IMR-90 (cell line): ENCODE measurements at regions not wholly inside any gene's neighbourhood (a gene's known extent, or its start where the extent isn't known, plus 50 kb on each side); places are given as distances from the start of the nearest gene placed in this dataset.

Experiments used
- ATAC-seq: fragments of 200-7000 bp; cut with Tn5 transposase; 2 replicates; pipeline ENCODE4 v1.9.1; 2020; ENCODE audit warnings: low read depth, mild to moderate bottlenecking, moderate library complexity
- BruUV-seq: library from RNA; stranded (reverse); fragments of 400-500 nt; replicated peaks from 2 replicates; lab custom pipeline; 2021; lab: Mats Ljungman, UMichigan
- CTCF ChIA-PET: fragments of 300-600 bp; formaldehyde crosslinking; extraction: SDS; loops from one replicate; lab custom pipeline; 2021; ENCODE audit warnings: antibody characterized with exemption; lab: Yijun Ruan, JAX
- POLR2A ChIA-PET: fragments of 300-600 bp; sonication (Branson Sonifier 250); formaldehyde crosslinking; loops from one replicate; lab custom pipeline; 2022; ENCODE audit warnings: antibody characterized with exemption; ENCODE audit not compliant: unreplicated experiment; lab: Charles Lee
- DNase-seq: peaks from one replicate; pipeline ENCODE4 v3.0.0; 2013
- H2AFZ ChIP-seq: replicated peaks from 2 replicates; pipeline ENCODE3; 2013; ENCODE audit warnings: low read length, mild to moderate bottlenecking; ENCODE audit not compliant: poor library complexity
- H2AK5ac ChIP-seq: 2 replicates; pipeline ENCODE4 v1.6.1; 2013; ENCODE audit warnings: low read depth, low read length, inconsistent platforms
- H2AK9ac ChIP-seq: replicated peaks from 2 replicates; pipeline ENCODE3; 2013; ENCODE audit warnings: mild to moderate bottlenecking, low read depth, low read length, moderate library complexity; ENCODE audit not compliant: poor library complexity
- H2BK120ac ChIP-seq: 2 replicates; pipeline ENCODE4 v1.6.1; 2013; ENCODE audit warnings: low read depth, low read length, inconsistent platforms
- H2BK15ac ChIP-seq: 3 replicates; pipeline ENCODE4 v1.6.1; 2013; ENCODE audit warnings: low read depth, low read length, inconsistent platforms
- H2BK20ac ChIP-seq: 2 replicates; pipeline ENCODE4 v1.6.1; 2013; ENCODE audit warnings: low read depth, mild to moderate bottlenecking, inconsistent platforms, low read length, moderate library complexity
- H2BK5ac ChIP-seq: 2 replicates; pipeline ENCODE4 v1.6.1; 2013; ENCODE audit warnings: mild to moderate bottlenecking, low read depth, low read length, inconsistent platforms; ENCODE audit not compliant: poor library complexity, severe bottlenecking
- H3K14ac ChIP-seq: replicated peaks from 2 replicates; pipeline ENCODE4 v1.6.1; 2013; ENCODE audit warnings: low read depth, low read length, inconsistent platforms
- H3K18ac ChIP-seq: 2 replicates; pipeline ENCODE4 v1.6.1; 2013; ENCODE audit warnings: low read depth, low read length, control low read depth
- H3K23ac ChIP-seq: 2 replicates; pipeline ENCODE4 v1.6.1; 2013; ENCODE audit warnings: low read depth, low read length, inconsistent platforms
- H3K27ac ChIP-seq: 2 replicates; pipeline ENCODE4 v1.5.1; 2013; ENCODE audit warnings: mild to moderate bottlenecking, control low read depth, low read length; ENCODE audit not compliant: insufficient read depth
- H3K27me3 ChIP-seq: 2 replicates; pipeline ENCODE4 v1.6.1; 2013; ENCODE audit warnings: low read length; ENCODE audit not compliant: control insufficient read depth, insufficient read depth
- H3K36me3 ChIP-seq: 2 replicates; pipeline ENCODE4 v1.6.1; 2013; ENCODE audit warnings: low read length, mixed read lengths; ENCODE audit not compliant: control insufficient read depth, insufficient read depth
- H3K4ac ChIP-seq: 2 replicates; pipeline ENCODE4 v1.6.1; 2013; ENCODE audit warnings: low read depth, low read length, inconsistent platforms
- H3K4me1 ChIP-seq: 2 replicates; pipeline ENCODE4 v1.6.1; 2013; ENCODE audit warnings: low read length, mixed read lengths; ENCODE audit not compliant: control insufficient read depth, insufficient read depth
- H3K4me2 ChIP-seq: 2 replicates; pipeline ENCODE4 v1.6.1; 2013; ENCODE audit warnings: low read depth, mild to moderate bottlenecking, control low read depth, low read length, moderate library complexity
- H3K4me3 ChIP-seq: 2 replicates; pipeline ENCODE4 v1.5.1; 2013; ENCODE audit warnings: low read depth, mild to moderate bottlenecking, control low read depth, low read length, moderate library complexity; ENCODE audit not compliant: insufficient read depth
- H3K56ac ChIP-seq: 2 replicates; pipeline ENCODE4 v1.6.1; 2013; ENCODE audit warnings: low read length, inconsistent platforms; ENCODE audit not compliant: insufficient read depth; ENCODE audit errors: extremely low read depth
- H3K79me1 ChIP-seq, 2 experiments: 2 replicates each; pipeline ENCODE4 v1.6.1; 2013; ENCODE audit warnings: low read length in 2 of 2, inconsistent platforms in 1 of 2, low read depth in 1 of 2
- H3K9ac ChIP-seq: 2 replicates; pipeline ENCODE4 v1.6.1; 2013; ENCODE audit warnings: low read depth, low read length, control low read depth
- H3K9me1 ChIP-seq: 2 replicates; pipeline ENCODE4 v1.6.1; 2013; ENCODE audit warnings: low read length, inconsistent platforms; ENCODE audit not compliant: insufficient read depth
- H3K9me3 ChIP-seq: 2 replicates; pipeline ENCODE4 v1.6.1; 2013; ENCODE audit warnings: low read length; ENCODE audit not compliant: control insufficient read depth, insufficient read depth
- H4K20me1 ChIP-seq: 2 replicates; pipeline ENCODE4 v1.6.1; 2013; ENCODE audit warnings: low read length, inconsistent platforms; ENCODE audit not compliant: insufficient read depth
- H4K5ac ChIP-seq: 2 replicates; pipeline ENCODE4 v1.6.1; 2013; ENCODE audit warnings: mild to moderate bottlenecking, low read depth, low read length, control low read depth
- H4K8ac ChIP-seq, 2 experiments: 2 replicates each; pipeline ENCODE4 v1.6.1; 2013; ENCODE audit warnings: low read depth in 2 of 2, low read length in 2 of 2, control low read depth in 1 of 2, inconsistent platforms in 1 of 2
- H4K91ac ChIP-seq: 2 replicates; pipeline ENCODE4 v1.6.1; 2013; ENCODE audit warnings: low read depth, low read length, inconsistent platforms; ENCODE audit not compliant: insufficient read depth
- CEBPB ChIP-seq: IDR thresholded peaks from 2 replicates; pipeline ENCODE4 v1.6.1; 2012; ENCODE audit warnings: low read depth, low read length, improper control_type of control experiment
- MAZ ChIP-seq: IDR thresholded peaks from 2 replicates; pipeline ENCODE4 v1.6.1; 2012; ENCODE audit warnings: low read depth, mild to moderate bottlenecking, low read length, improper control_type of control experiment, moderate library complexity, borderline replicate concordance
- NFE2L2 ChIP-seq: fragments of 150-350 bp; IDR thresholded peaks from 2 replicates; pipeline ENCODE4 v1.6.1; 2016; ENCODE audit warnings: low read depth, mild to moderate bottlenecking, low read length
- RAD21 ChIP-seq: IDR thresholded peaks from 2 replicates; pipeline ENCODE4 v1.6.1; 2012; ENCODE audit warnings: low read length, improper control_type of control experiment
- WGBS, 2 experiments: methylation state at CpG; one replicate each; pipeline versions ENCODE4 v1.1.5 to v1.1.7; 2013; ENCODE audit warnings: missing lambda C conversion rate in 2 of 2; ENCODE audit not compliant: insufficient read length in 1 of 2; ENCODE audit errors: extremely low coverage in 2 of 2; 5-methylcytosine and 5-hydroxymethylcytosine counted together
- dilution Hi-C: fragments of 300-500 bp; cut with HindIII; formaldehyde crosslinking; loops from one replicate; pipeline ENCODE4 v1.14.3; 2018; ENCODE audit warnings: low sequenced_read_pairs; ENCODE audit not compliant: unreplicated experiment
- in situ Hi-C: fragments of 300-500 bp; cut with MboI; formaldehyde crosslinking; loops from 3 replicates; pipeline ENCODE4 v1.14.3; 2019; ENCODE audit warnings: low sequenced_read_pairs, inconsistent platforms, mixed read lengths
- intact Hi-C: fragments of 100-400 bp; cut with micrococcal nuclease; formaldehyde crosslinking; loops from 2 replicates; pipeline ENCODE4 v1.10.0; 2022

DNA sequence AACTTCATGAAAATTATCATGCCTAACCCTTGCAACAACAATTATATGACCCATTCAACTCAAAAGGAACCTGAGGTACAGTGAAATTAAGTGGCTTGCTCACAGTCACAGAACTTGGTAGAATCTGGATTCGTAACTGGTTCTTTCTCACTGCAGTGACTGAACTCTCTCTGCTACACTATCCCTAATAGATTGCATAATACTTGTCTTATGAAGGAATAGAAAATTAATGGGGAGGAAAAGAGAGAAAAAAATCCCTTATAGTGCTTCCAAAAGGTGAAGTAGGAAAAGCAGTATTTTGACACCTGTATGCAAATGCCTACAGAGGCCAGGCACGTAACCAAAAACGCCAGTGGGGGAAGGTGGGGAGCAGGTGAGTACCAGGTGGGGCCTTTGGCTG lies 186.6 kb downstream of the LY86 start:
- intact Hi-C loops (no loop called here), in situ Hi-C loops (no loop called here), dilution Hi-C loops (no loop called here)
- Histone ChIP-seq H2BK15ac (no peak overlapping the region), H3K79me1 (no peaks in the 10 kb centered on the region), H2BK120ac (no peak overlapping the region), H4K20me1 (no peaks in the 10 kb centered on the region), H3K23ac (no peak overlapping the region), H3K4me2 (no peak overlapping the region), H3K56ac (no peak overlapping the region), H3K4me1 (no peaks in the 10 kb centered on the region), H3K9ac (no peak overlapping the region), H3K27ac (no peak overlapping the region), H2BK5ac (no peak overlapping the region), H3K4me3 (no peak overlapping the region), H2BK20ac (no peak overlapping the region), H4K91ac (no peak overlapping the region), H2AK9ac (no peak overlapping the region), H3K9me3 (no peaks in the 10 kb centered on the region), H4K5ac (no peak overlapping the region), H4K8ac (no peak overlapping the region), H3K14ac (no peak overlapping the region), H3K9me1 (no peaks in the 10 kb centered on the region), H3K18ac (no peak overlapping the region), H3K27me3 (peaks cover 10% of the 10 kb centered on the region), H2AK5ac (no peak overlapping the region), H2AFZ (no peak overlapping the region), H3K4ac (no peak overlapping the region), H3K36me3 (no peaks in the 10 kb centered on the region)
- TF ChIP-seq RAD21 (no peak), CEBPB (0 out of 2 replicates have a peak, but pooled peaks have one; percentile 20), MAZ (no peak), NFE2L2 (no peak)
- ATAC-seq: no peak
- CTCF ChIA-PET: no interaction called here
- BruUV-seq: no TSS peak
- POLR2A ChIA-PET: no interaction called here
- WGBS, 2 experiments: 60% methylated on average over 2 of the region's 3 CpGs; no CpG with 5 or more reads in 1 of the 2 experiments
- DNase-seq: no peak
